Gastroesophageal sphincter (tissue), 4 donors: ENCODE measurements at regions not wholly inside any gene's neighbourhood (a gene's known extent, or its start where the extent isn't known, plus 50 kb on each side); places are given as distances from the start of the nearest gene placed in this dataset.

ENCODE experiments used
- ATAC-seq: fragments of 150-250 bp; one replicate; pipeline ENCODE4 v1.9.1; 2016; ENCODE audit warnings: mild to moderate bottlenecking, moderate library complexity
- H3K27ac ChIP-seq, 4 donors: fragments of 200-600 bp; sonication (generic) in 3 of 4; 1 replicate in 3 of 4; 2 replicates in 1 of 4; pipeline ENCODE4 v1.5.1; 2016 to 2019
- H3K27me3 ChIP-seq: fragments of 200-600 bp; sonication (generic); one replicate; pipeline ENCODE4 v1.5.1; 2019
- H3K36me3 ChIP-seq, 2 donors: fragments of 200-600 bp; sonication (generic); one replicate each; pipeline ENCODE4 v1.5.1; 2019; ENCODE audit warnings: control low read depth in 1 of 2
- H3K4me1 ChIP-seq, 3 donors: fragments of 200-600 bp; sonication (generic); 1 replicate in 2 of 3; 2 replicates in 1 of 3; pipeline ENCODE4 v1.5.1; 2016 to 2019; ENCODE audit warnings: control low read depth in 2 of 3
- H3K4me3 ChIP-seq, 2 donors: fragments of 200-600 bp; sonication (generic); one replicate each; pipeline ENCODE4 v1.5.1; 2019; ENCODE audit warnings: mild to moderate bottlenecking in 1 of 2, moderate library complexity in 1 of 2
- H3K9me3 ChIP-seq, 3 donors: fragments of 200-600 bp; sonication (generic); one replicate each; pipeline ENCODE4 v1.5.1; 2017 to 2019; ENCODE audit warnings: control low read depth in 2 of 3
- EP300 ChIP-seq: sonication (generic); formaldehyde crosslinking; IDR thresholded peaks from one replicate; pipeline ENCODE4 v1.6.1; 2017; ENCODE audit warnings: antibody characterized with exemption, mild to moderate bottlenecking
- POLR2A ChIP-seq, 2 donors: fragments of 450-650 bp; IDR thresholded peaks; one replicate each; pipeline ENCODE4 v1.6.1; 2017; ENCODE audit warnings: antibody characterized with exemption in 2 of 2, mild to moderate bottlenecking in 2 of 2, moderate library complexity in 1 of 2
- POLR2AphosphoS5 ChIP-seq: sonication (generic); formaldehyde crosslinking; IDR thresholded peaks from one replicate; pipeline ENCODE4 v1.6.1; 2017; ENCODE audit warnings: antibody characterized with exemption
- whole genome bisulfite sequencing, 2 donors: methylation state at CpG; one replicate each; pipeline ENCODE4 v1.1.5; 2018; ENCODE audit warnings: low coverage in 1 of 2; 5-methylcytosine and 5-hydroxymethylcytosine counted together
- TF ChIP-seq, protein P1 (sequence below), 4 experiments: fragments of 200-600 bp in 2 of 4; fragments of 450-650 bp in 2 of 4; sonication (generic) in 1 of 4; IDR thresholded peaks; one replicate each; pipeline ENCODE4 v1.5.1; 2017 to 2019; ENCODE audit warnings: antibody characterized with exemption in 4 of 4, mild to moderate bottlenecking in 2 of 4, moderate library complexity in 2 of 4

DNA sequence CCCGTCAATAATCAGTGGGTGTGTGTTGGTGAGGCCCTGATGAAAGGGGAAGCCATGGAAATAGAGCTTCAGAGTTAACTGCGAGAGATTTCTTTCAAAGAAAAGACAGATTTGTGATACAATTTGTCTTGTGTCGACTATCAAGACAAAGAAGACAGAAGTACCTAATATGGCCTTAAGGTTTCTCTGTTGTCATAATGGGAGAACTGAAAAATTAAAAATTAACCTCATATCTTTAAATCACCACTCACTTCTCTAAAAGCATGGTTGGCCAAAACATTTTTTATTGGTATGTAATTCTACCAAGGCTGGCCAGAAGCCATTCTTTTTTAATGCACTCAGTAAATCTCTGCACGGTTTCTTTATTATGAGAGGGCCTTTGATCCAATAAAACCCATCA is 282.9 kb upstream of the WWC1 start:
- H3K4me3 ChIP-seq = no peak overlapping the region
- 83 to 92% methylated on average over 4 of the region's 4 CpGs for WGBS, 2 donors
- no peaks in the 10 kb centered on the region for H3K9me3 ChIP-seq
- no peaks in the 10 kb centered on the region for H3K36me3 ChIP-seq
- peaks cover 0 to 8% (median 0%) of the 10 kb centered on the region in 3 donors for H3K4me1 ChIP-seq
- ATAC-seq = no peak
- H3K27ac ChIP-seq = no peak overlapping the region
- TF ChIP-seq, protein P1, sequence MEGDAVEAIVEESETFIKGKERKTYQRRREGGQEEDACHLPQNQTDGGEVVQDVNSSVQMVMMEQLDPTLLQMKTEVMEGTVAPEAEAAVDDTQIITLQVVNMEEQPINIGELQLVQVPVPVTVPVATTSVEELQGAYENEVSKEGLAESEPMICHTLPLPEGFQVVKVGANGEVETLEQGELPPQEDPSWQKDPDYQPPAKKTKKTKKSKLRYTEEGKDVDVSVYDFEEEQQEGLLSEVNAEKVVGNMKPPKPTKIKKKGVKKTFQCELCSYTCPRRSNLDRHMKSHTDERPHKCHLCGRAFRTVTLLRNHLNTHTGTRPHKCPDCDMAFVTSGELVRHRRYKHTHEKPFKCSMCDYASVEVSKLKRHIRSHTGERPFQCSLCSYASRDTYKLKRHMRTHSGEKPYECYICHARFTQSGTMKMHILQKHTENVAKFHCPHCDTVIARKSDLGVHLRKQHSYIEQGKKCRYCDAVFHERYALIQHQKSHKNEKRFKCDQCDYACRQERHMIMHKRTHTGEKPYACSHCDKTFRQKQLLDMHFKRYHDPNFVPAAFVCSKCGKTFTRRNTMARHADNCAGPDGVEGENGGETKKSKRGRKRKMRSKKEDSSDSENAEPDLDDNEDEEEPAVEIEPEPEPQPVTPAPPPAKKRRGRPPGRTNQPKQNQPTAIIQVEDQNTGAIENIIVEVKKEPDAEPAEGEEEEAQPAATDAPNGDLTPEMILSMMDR (IDR thresholded peaks at IDR 0.05) = no peak
- TF ChIP-seq EP300 (no peak), POLR2AphosphoS5 (no peak), POLR2A (IDR thresholded peaks at IDR 0.05) (no peak)
- H3K27me3 ChIP-seq = no peaks in the 10 kb centered on the region

DNA sequence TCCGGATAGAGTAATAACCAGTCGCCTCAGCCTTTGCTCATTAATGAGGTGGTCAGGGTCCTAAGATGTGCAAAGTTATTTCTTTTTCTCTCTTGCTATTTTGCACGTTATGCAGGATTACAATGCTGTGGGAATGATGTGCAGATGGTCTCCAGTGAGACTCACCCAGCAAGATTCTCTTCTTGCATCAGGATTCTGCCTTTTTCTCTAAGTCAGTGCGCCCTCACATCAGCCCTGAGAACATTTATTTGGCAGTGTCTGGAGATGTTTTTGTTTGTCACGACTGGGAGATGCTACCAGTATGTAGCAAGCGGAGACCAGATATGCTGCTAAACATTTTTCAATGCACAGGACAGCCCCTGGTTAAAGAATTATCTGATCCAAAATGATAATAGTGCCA is 280.3 kb upstream of the WWC1 start:
- no peaks in the 10 kb centered on the region for H3K27me3 ChIP-seq
- H3K4me1 ChIP-seq = peaks cover 0 to 6% (median 0%) of the 10 kb centered on the region in 3 donors
- TF ChIP-seq, protein P1 (IDR thresholded peaks at IDR 0.05) = no peak
- TF ChIP-seq EP300 = no peak
- no peak for TF ChIP-seq POLR2A (IDR thresholded peaks at IDR 0.05)
- TF ChIP-seq POLR2AphosphoS5 = no peak
- no peak overlapping the region for H3K4me3 ChIP-seq
- no peaks in the 10 kb centered on the region for H3K36me3 ChIP-seq
- no peaks in the 10 kb centered on the region for H3K9me3 ChIP-seq
- H3K27ac ChIP-seq = no peak overlapping the region
- no peak for ATAC-seq
- 60% methylated on average over 5 to 6 of the region's 6 CpGs for WGBS, 2 donors

DNA sequence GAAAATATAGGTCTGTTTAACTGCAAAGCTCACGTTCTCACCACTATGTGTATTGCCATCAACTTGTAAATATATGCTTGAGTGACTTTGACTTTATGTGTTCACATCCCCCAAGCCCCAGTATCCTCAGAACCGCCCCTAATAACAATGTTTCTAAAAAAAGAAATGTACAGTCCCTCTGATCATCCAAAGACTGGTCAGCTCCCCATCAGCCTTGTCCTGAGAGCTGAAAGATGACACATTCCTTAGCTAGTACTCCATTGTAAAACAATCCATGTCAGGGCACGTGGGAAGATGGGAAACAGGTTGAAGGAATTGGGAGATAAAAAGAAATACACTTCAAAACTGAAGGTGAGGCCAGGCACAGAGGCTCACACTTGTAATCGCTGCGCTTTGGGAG is 279.4 kb upstream of the WWC1 start:
- no peak for ATAC-seq
- H3K9me3 ChIP-seq = no peaks in the 10 kb centered on the region
- TF ChIP-seq POLR2AphosphoS5 (no peak), POLR2A (IDR thresholded peaks at IDR 0.05) (no peak), EP300 (no peak)
- H3K4me3 ChIP-seq = no peak overlapping the region
- no peaks in the 10 kb centered on the region for H3K36me3 ChIP-seq
- no peaks in the 10 kb centered on the region for H3K4me1 ChIP-seq
- 64 to 78% methylated on average over 5 of the region's 5 CpGs for WGBS, 2 donors
- H3K27ac ChIP-seq = no peak overlapping the region
- H3K27me3 ChIP-seq = no peaks in the 10 kb centered on the region

DNA sequence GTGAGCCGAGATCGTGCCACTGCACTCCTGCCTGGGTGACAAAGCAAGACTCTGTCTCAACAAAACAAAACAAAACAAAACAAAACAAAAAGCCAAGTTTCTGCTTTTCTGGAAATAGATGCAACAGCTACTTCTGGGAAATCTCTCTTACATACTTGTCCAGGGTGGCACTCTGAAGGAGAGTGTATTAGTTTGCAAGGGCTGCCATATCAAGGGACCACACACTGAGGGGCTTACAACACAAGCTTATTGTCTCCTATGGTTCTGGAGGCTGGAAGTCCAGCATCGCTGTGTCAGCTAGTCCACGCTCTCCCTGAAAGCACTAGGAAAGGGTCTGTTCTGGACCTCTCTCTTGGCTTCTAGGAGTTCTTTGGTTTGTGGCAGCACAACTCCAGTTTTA is 277.9 kb upstream of the WWC1 start:
- Histone ChIP-seq H3K4me1 (no peaks in the 10 kb centered on the region), H3K36me3 (no peaks in the 10 kb centered on the region), H3K4me3 (no peak overlapping the region), H3K27me3 (no peaks in the 10 kb centered on the region), H3K9me3 (no peaks in the 10 kb centered on the region), H3K27ac (no peak overlapping the region)
- TF ChIP-seq POLR2A (IDR thresholded peaks at IDR 0.05) (no peak), EP300 (no peak)
- ATAC-seq = no peak
- 87 to 100% methylated on average over 2 to 4 of the region's 4 CpGs for WGBS, 2 donors

DNA sequence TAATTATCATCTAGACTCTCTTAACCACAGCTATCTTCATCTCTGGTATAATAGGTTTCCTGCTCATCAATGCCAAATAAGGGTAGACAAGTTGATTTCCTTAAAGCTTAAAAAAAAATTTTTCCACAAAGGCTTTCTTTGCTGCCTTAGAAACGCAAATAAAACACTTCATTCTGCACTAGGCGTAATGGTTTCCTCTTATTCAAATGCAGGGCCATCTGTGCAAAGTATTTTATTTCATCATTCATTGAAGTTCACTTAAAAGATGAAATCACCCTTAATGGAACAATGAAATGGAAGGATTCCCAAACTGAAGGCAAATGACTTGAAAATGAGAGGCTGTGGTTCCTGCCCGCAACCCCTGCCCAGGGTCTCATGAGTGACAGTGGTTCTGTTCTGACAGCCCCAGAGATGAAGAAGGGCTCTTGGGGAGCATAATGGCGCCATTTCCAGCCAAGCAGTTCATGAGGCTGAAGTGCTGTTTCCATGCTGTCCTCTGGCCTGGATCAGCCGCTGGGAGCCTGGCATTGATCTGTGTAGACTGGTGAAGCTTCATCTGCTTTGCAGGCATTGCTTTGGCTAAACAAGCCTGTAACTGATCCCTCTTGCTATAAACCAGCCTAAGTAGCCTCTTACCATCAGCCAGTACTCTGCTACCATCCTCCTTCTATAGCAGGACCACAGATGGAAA is 276.9 kb upstream of the WWC1 start:
- Histone ChIP-seq H3K36me3 (no peaks in the 10 kb centered on the region), H3K27me3 (no peaks in the 10 kb centered on the region), H3K9me3 (no peaks in the 10 kb centered on the region), H3K27ac (no peak overlapping the region), H3K4me3 (no peak overlapping the region), H3K4me1 (no peaks in the 10 kb centered on the region)
- TF ChIP-seq EP300 = no peak
- TF ChIP-seq, protein P1 (IDR thresholded peaks at IDR 0.05) = no peak
- no peak for TF ChIP-seq POLR2AphosphoS5
- no peak for TF ChIP-seq POLR2A (IDR thresholded peaks at IDR 0.05)
- WGBS, 2 donors = 68 to 86% methylated on average over 3 to 4 of the region's 5 CpGs
- no peak for ATAC-seq

DNA sequence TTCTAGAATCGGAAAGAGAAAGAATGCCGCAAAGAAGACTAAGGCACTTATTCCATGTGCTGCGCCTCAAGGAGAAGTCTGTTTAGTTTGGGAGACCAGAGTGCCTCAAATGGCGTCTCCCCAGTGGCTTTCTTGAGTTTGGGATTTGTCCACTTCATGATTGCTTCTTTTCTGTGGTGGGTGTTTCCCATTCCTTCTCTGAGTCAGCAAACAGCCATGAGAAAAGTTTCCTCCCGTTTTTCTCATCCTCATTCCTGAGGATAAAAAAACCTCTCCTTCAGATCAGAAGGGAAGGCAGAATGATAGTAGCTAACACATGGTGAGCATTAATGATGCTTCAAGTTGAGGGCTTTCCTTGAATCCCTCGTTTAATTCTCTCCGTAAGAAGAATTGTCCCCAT is 275.9 kb upstream of the WWC1 start:
- no peaks in the 10 kb centered on the region for H3K9me3 ChIP-seq
- no peak overlapping the region for H3K27ac ChIP-seq
- no peak for ATAC-seq
- H3K27me3 ChIP-seq = no peaks in the 10 kb centered on the region
- no peaks in the 10 kb centered on the region for H3K4me1 ChIP-seq
- no peak for TF ChIP-seq POLR2AphosphoS5
- H3K36me3 ChIP-seq = no peaks in the 10 kb centered on the region
- H3K4me3 ChIP-seq = no peak overlapping the region
- 89 to 97% methylated on average over 6 to 7 of the region's 7 CpGs for WGBS, 2 donors
